ENCODE measurements at regions not wholly inside any gene's neighbourhood (a gene's known extent, or its start where the extent isn't known, plus 50 kb on each side); places are given as distances from the start of the nearest gene placed in this dataset.

GRCh38 chr13:22143671-22144070 is 472.8 kb downstream of the FGF9 start:
- no peaks in the 10 kb centered on the region for H3K79me2 ChIP-seq (ENCODE audit: control insufficient read depth in 1 of 2, insufficient read depth in 2 of 2, low read length in 2 of 2)
- H3K23ac ChIP-seq (ENCODE audit: insufficient read length), result no peak overlapping the region
- H2BK20ac ChIP-seq (ENCODE audit: low read length), result no peak overlapping the region
- FAIRE-seq (no peak), DNase-seq (ENCODE audit: low read depth in 1 of 2, low spot score in 2 of 2) (no peak)
- H3K4ac ChIP-seq (replicated peaks; ENCODE audit: insufficient read length, low read depth, low read length), result no peak overlapping the region
- no peaks in the 10 kb centered on the region for H3K36me3 ChIP-seq (ENCODE audit: control insufficient read depth in 2 of 4, insufficient read depth in 4 of 4, low read length in 3 of 4)
- H2BK120ac ChIP-seq (replicated peaks; ENCODE audit: low read depth, low read length), result no peak overlapping the region
- no peaks in the 10 kb centered on the region for H4K20me1 ChIP-seq (replicated peaks in 1 of 2; ENCODE audit: control insufficient read depth in 1 of 2, insufficient read depth in 2 of 2, low read length in 2 of 2)
- no peak overlapping the region for H3K18ac ChIP-seq (ENCODE audit: extremely low read depth, low read length)
- ChIA-PET POLR2A (ENCODE audit: partially characterized antibody) (no interaction called here), CTCF (ENCODE audit: partially characterized antibody) (no interaction called here)
- H3K23me2 ChIP-seq (ENCODE audit: low read depth, low read length), result no peaks in the 10 kb centered on the region
- no peak overlapping the region for H2AFZ ChIP-seq (ENCODE audit: low read length)
- H2BK12ac ChIP-seq (ENCODE audit: low read depth, low read length), result no peak overlapping the region
- no peak overlapping the region for H3K4me2 ChIP-seq (ENCODE audit: insufficient read depth in 1 of 2, low read depth in 2 of 2, low read length in 2 of 2)
- H3K4me1 ChIP-seq (replicated peaks in 1 of 4; ENCODE audit: control insufficient read depth in 3 of 4, insufficient read depth in 4 of 4, low read length in 3 of 4), result no peaks in the 10 kb centered on the region
- 80% methylated on average over 1 of the region's 1 CpG; no CpG with 5 or more reads in 1 of the 2 experiments for WGBS, 2 experiments (ENCODE audit: extremely low coverage in 1 of 2, insufficient coverage in 1 of 2, insufficient read length in 1 of 2, insufficient replicate concordance in 2 of 2, low coverage in 1 of 2, low lambda C conversion rate in 2 of 2, missing lambda C conversion rate in 1 of 2)
- H3K4me3 ChIP-seq (ENCODE audit: extremely low read depth in 1 of 4, insufficient read depth in 2 of 4, low read depth in 3 of 4, low read length in 4 of 4), result no peak overlapping the region
- no peak overlapping the region for H2AK5ac ChIP-seq (ENCODE audit: low read depth, low read length)
- no peaks in the 10 kb centered on the region for H3K79me1 ChIP-seq (ENCODE audit: low read depth, low read length)
- H3K56ac ChIP-seq (replicated peaks; ENCODE audit: insufficient read length, low read depth, low read length), result no peak overlapping the region
- H4K91ac ChIP-seq (replicated peaks; ENCODE audit: insufficient read length, low read length), result no peak overlapping the region
- no peak overlapping the region for H4K5ac ChIP-seq (ENCODE audit: insufficient read length, low read depth, low read length)
- H4K8ac ChIP-seq (ENCODE audit: extremely low read depth, insufficient read depth, low read length), result no peak overlapping the region
- no peak overlapping the region for H3K9ac ChIP-seq (replicated peaks in 1 of 4; ENCODE audit: extremely low read depth in 1 of 4, low read depth in 3 of 4, low read length in 3 of 4)
- no peak overlapping the region for H3K27ac ChIP-seq (ENCODE audit: low read depth, low read length)
- no peak overlapping the region for H2BK15ac ChIP-seq (ENCODE audit: low read length)
- no peak overlapping the region for H2BK5ac ChIP-seq (ENCODE audit: low read depth, low read length)
- H3K9me3 ChIP-seq (ENCODE audit: insufficient read depth in 2 of 2, low read depth in 1 of 2, low read length in 1 of 2), result no peaks in the 10 kb centered on the region
- H3K27me3 ChIP-seq (replicated peaks in 1 of 4; ENCODE audit: control insufficient read depth in 3 of 4, extremely low read depth in 1 of 4, insufficient read depth in 3 of 4, low read length in 3 of 4), result peaks cover 0 to 1% (median 0%) of the 10 kb centered on the region in 4 experiments; a peak in 1 of 7 replicates
- H3K14ac ChIP-seq (ENCODE audit: insufficient read length), result no peak overlapping the region
- TF ChIP-seq, protein P1, sequence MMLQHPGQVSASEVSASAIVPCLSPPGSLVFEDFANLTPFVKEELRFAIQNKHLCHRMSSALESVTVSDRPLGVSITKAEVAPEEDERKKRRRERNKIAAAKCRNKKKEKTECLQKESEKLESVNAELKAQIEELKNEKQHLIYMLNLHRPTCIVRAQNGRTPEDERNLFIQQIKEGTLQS (IDR thresholded peaks at IDR 0.05; ENCODE audit: insufficient read depth, low read depth, low read length), result no peak
- TF ChIP-seq FOSL1 (IDR thresholded peaks at IDR 0.05; ENCODE audit: insufficient read depth, low read depth, low read length) (no peak), CEBPB (IDR thresholded peaks at IDR 0.05; ENCODE audit: low read depth, low read length) (no peak), RAD21 (IDR thresholded peaks at IDR 0.05 in 1 of 2, conservative IDR thresholded peaks at IDR 0.05 in 1 of 2; ENCODE audit: low read depth in 2 of 2, low read length in 2 of 2) (no peak), EZH2 (IDR thresholded peaks at IDR 0.05; ENCODE audit: low read depth, low read length, severe bottlenecking) (no peak), CHD2 (IDR thresholded peaks at IDR 0.05; ENCODE audit: low read length) (no peak), TAF7 (optimal IDR thresholded peaks at IDR 0.05; ENCODE audit: borderline replicate concordance, low read depth, low read length) (no peak), NRF1 (IDR thresholded peaks at IDR 0.05; ENCODE audit: low read depth, low read length) (no peak), CBX8 (IDR thresholded peaks at IDR 0.05; ENCODE audit: borderline replicate concordance, low read depth, low read length) (no peak), ZNF274 (IDR thresholded peaks at IDR 0.05; ENCODE audit: borderline replicate concordance, extremely low read depth, low read length) (no peak), SRF (IDR thresholded peaks at IDR 0.05; ENCODE audit: low read depth, low read length) (no peak)
